OCI-LY3 (cell line): ENCODE measurements at regions not wholly inside any gene's neighbourhood (a gene's known extent, or its start where the extent isn't known, plus 50 kb on each side); places are given as distances from the start of the nearest gene placed in this dataset.

ENCODE experiments used
- EZH2phosphoT487 ChIP-seq: fragments of 200-600 bp; shearing (Covaris generic); IDR thresholded peaks from 2 replicates; pipeline ENCODE4 v1.6.1; 2018; ENCODE audit warnings: antibody characterized with exemption, mixed run types, low read depth
- TF ChIP-seq, protein P1 (sequence below): fragments of 200-600, 300-600 bp; sonication (generic); IDR thresholded peaks from 2 replicates; pipeline ENCODE4 v1.5.1; 2014; ENCODE audit warnings: antibody characterized with exemption, low read length, low read depth

GRCh38 chr16:63592852-63593251 lies 1529.0 kb downstream of the CDH11 start:
- TF ChIP-seq, protein P1, sequence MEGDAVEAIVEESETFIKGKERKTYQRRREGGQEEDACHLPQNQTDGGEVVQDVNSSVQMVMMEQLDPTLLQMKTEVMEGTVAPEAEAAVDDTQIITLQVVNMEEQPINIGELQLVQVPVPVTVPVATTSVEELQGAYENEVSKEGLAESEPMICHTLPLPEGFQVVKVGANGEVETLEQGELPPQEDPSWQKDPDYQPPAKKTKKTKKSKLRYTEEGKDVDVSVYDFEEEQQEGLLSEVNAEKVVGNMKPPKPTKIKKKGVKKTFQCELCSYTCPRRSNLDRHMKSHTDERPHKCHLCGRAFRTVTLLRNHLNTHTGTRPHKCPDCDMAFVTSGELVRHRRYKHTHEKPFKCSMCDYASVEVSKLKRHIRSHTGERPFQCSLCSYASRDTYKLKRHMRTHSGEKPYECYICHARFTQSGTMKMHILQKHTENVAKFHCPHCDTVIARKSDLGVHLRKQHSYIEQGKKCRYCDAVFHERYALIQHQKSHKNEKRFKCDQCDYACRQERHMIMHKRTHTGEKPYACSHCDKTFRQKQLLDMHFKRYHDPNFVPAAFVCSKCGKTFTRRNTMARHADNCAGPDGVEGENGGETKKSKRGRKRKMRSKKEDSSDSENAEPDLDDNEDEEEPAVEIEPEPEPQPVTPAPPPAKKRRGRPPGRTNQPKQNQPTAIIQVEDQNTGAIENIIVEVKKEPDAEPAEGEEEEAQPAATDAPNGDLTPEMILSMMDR, result no peak
- TF ChIP-seq EZH2phosphoT487, result no peak
